Panc1 (cell line): ENCODE measurements at regions not wholly inside any gene's neighbourhood (a gene's known extent, or its start where the extent isn't known, plus 50 kb on each side); places are given as distances from the start of the nearest gene placed in this dataset.

Experiments used
- ATAC-seq: fragments of 200-7000 bp; cut with Tn5 transposase; 2 replicates; pipeline ENCODE4 v1.9.1; 2020; ENCODE audit warnings: mild to moderate bottlenecking, moderate library complexity
- BruUV-seq: library from RNA; stranded (reverse); fragments of 400-500 nt; replicated peaks from 2 replicates; lab custom pipeline; 2021; lab: Mats Ljungman, UMichigan
- CTCF ChIA-PET: fragments of 300-600 bp; sonication (Branson Sonifier 250); formaldehyde crosslinking; loops from one replicate; lab custom pipeline; 2022; ENCODE audit warnings: antibody characterized with exemption; lab: Charles Lee
- POLR2A ChIA-PET: fragments of 300-600 bp; sonication (Branson Sonifier 250); formaldehyde crosslinking; loops from one replicate; lab custom pipeline; 2022; ENCODE audit warnings: antibody characterized with exemption; lab: Charles Lee
- DNase-seq: peaks from one replicate; pipeline ENCODE4 v3.0.0-alpha.2; 2010; ENCODE audit warnings: low read depth, low spot score
- H3K27ac ChIP-seq: 2 replicates; pipeline ENCODE4 v1.5.1; 2011; ENCODE audit warnings: mild to moderate bottlenecking, low read length, inconsistent platforms
- H3K27me3 ChIP-seq: fragments of 200-500 bp; sonication (Bioruptor generic); 2 replicates; pipeline ENCODE4 v1.6.0; 2014; ENCODE audit warnings: low read length, inconsistent platforms; ENCODE audit not compliant: control insufficient read depth, insufficient read depth
- H3K36me3 ChIP-seq: fragments of 200-500 bp; sonication (Bioruptor generic); 2 replicates; pipeline ENCODE4 v1.5.1; 2014; ENCODE audit warnings: inconsistent platforms, mild to moderate bottlenecking, low read length, moderate library complexity; ENCODE audit not compliant: control insufficient read depth, insufficient read depth
- H3K4me1 ChIP-seq: 2 replicates; pipeline ENCODE4 v1.5.1; 2011; ENCODE audit warnings: inconsistent platforms, mild to moderate bottlenecking, low read length, moderate library complexity; ENCODE audit not compliant: control insufficient read depth, insufficient read depth
- H3K4me3 ChIP-seq, 2 experiments: 2 replicates each; pipeline ENCODE4 v1.5.1; 2011 to 2012; ENCODE audit warnings: low read depth in 2 of 2, low read length in 2 of 2, mild to moderate bottlenecking in 2 of 2, inconsistent platforms in 1 of 2, moderate library complexity in 1 of 2
- H3K9me3 ChIP-seq: fragments of 200-500 bp; sonication (Bioruptor generic); 2 replicates; pipeline ENCODE4 v1.5.1; 2014; ENCODE audit warnings: low read depth, mild to moderate bottlenecking, inconsistent platforms, low read length, moderate library complexity; ENCODE audit not compliant: control insufficient read depth, insufficient read depth
- POLR2AphosphoS5 ChIP-seq: IDR thresholded peaks from 2 replicates; pipeline ENCODE4 v1.6.1; 2012; ENCODE audit warnings: mild to moderate bottlenecking, low read depth, low read length, moderate library complexity
- SIN3A ChIP-seq: IDR thresholded peaks from 2 replicates; pipeline ENCODE4 v1.6.1; 2012; ENCODE audit warnings: low read depth, mild to moderate bottlenecking, low read length, moderate library complexity, borderline replicate concordance; ENCODE audit not compliant: insufficient read depth
- TCF7L2 ChIP-seq: IDR thresholded peaks from 2 replicates; pipeline ENCODE4 v1.6.1; 2011; ENCODE audit warnings: mild to moderate bottlenecking, low read depth, low read length, inconsistent platforms
- in situ Hi-C: cut with HindIII; loops from 2 replicates; pipeline ENCODE4 v1.10.0; 2016; ENCODE audit warnings: low sequenced_read_pairs, low pct_unique_long_range_greater_than_20kb
- intact Hi-C: fragments of 100-400 bp; cut with micrococcal nuclease; formaldehyde crosslinking; loops from one replicate; pipeline ENCODE4 v1.10.0; 2022; ENCODE audit not compliant: unreplicated experiment
- TF ChIP-seq, protein P1 (sequence below), 2 experiments: IDR thresholded peaks; 2 replicates each; pipeline ENCODE4 v1.6.1; 2011 to 2012; ENCODE audit warnings: low read depth in 2 of 2, control low read depth in 1 of 2, low read length in 1 of 2, mild to moderate bottlenecking in 1 of 2, moderate library complexity in 1 of 2; ENCODE audit not compliant: insufficient read depth in 1 of 2
- TF ChIP-seq, protein P2 (sequence below): fragments of 450-650 bp; IDR thresholded peaks from 2 replicates; pipeline ENCODE4 v1.5.1; 2017; ENCODE audit warnings: mild to moderate bottlenecking

DNA sequence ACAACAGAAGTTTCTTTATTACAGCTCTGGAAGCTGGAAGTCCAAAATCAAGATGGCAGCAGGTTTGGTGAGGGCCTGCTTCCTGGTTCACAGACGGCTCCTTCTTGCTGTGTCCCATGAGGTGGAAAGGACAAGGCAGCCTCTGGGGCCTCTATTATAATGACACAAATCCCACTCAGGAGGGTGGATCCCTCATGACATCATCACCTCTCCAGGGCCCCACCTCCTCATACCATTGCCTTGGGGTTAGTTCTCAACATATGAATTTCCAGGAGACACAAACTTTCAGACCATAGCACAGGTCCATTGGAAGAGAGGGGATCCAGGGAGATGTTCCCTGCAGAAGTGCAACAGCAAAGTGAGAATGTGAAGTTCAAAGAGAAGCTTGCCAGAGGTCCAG is 202.8 kb downstream of the TFCP2L1 start:
- H3K36me3 ChIP-seq, result no peaks in the 10 kb centered on the region
- in situ Hi-C loops (no loop called here), intact Hi-C loops (no loop called here)
- H3K4me1 ChIP-seq, result no peaks in the 10 kb centered on the region
- ATAC-seq (no peak), DNase-seq (no peak)
- H3K9me3 ChIP-seq, result no peaks in the 10 kb centered on the region
- BruUV-seq, result no TSS peak
- ChIA-PET POLR2A (no interaction called here), CTCF (interaction anchor here (0.7 kb wide), 1 partner anchor 93 kb away, joined by 6 read pairs; no protein-coding TSS in a partner anchor)
- H3K4me3 ChIP-seq, result no peak overlapping the region
- H3K27me3 ChIP-seq, result no peaks in the 10 kb centered on the region
- TF ChIP-seq TCF7L2 (no peak), POLR2AphosphoS5 (no peak), SIN3A (no peak)
- TF ChIP-seq, protein P1, sequence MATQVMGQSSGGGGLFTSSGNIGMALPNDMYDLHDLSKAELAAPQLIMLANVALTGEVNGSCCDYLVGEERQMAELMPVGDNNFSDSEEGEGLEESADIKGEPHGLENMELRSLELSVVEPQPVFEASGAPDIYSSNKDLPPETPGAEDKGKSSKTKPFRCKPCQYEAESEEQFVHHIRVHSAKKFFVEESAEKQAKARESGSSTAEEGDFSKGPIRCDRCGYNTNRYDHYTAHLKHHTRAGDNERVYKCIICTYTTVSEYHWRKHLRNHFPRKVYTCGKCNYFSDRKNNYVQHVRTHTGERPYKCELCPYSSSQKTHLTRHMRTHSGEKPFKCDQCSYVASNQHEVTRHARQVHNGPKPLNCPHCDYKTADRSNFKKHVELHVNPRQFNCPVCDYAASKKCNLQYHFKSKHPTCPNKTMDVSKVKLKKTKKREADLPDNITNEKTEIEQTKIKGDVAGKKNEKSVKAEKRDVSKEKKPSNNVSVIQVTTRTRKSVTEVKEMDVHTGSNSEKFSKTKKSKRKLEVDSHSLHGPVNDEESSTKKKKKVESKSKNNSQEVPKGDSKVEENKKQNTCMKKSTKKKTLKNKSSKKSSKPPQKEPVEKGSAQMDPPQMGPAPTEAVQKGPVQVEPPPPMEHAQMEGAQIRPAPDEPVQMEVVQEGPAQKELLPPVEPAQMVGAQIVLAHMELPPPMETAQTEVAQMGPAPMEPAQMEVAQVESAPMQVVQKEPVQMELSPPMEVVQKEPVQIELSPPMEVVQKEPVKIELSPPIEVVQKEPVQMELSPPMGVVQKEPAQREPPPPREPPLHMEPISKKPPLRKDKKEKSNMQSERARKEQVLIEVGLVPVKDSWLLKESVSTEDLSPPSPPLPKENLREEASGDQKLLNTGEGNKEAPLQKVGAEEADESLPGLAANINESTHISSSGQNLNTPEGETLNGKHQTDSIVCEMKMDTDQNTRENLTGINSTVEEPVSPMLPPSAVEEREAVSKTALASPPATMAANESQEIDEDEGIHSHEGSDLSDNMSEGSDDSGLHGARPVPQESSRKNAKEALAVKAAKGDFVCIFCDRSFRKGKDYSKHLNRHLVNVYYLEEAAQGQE (IDR thresholded peaks at IDR 0.05; ENCODE audit: insufficient read depth in 1 of 2, low read depth in 2 of 2, low read length in 1 of 2), result no peak
- TF ChIP-seq, protein P2, sequence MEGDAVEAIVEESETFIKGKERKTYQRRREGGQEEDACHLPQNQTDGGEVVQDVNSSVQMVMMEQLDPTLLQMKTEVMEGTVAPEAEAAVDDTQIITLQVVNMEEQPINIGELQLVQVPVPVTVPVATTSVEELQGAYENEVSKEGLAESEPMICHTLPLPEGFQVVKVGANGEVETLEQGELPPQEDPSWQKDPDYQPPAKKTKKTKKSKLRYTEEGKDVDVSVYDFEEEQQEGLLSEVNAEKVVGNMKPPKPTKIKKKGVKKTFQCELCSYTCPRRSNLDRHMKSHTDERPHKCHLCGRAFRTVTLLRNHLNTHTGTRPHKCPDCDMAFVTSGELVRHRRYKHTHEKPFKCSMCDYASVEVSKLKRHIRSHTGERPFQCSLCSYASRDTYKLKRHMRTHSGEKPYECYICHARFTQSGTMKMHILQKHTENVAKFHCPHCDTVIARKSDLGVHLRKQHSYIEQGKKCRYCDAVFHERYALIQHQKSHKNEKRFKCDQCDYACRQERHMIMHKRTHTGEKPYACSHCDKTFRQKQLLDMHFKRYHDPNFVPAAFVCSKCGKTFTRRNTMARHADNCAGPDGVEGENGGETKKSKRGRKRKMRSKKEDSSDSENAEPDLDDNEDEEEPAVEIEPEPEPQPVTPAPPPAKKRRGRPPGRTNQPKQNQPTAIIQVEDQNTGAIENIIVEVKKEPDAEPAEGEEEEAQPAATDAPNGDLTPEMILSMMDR, result no peak
- H3K27ac ChIP-seq, result no peak overlapping the region

- no peak overlapping the region for H3K27ac ChIP-seq
- no TSS peak for BruUV-seq
- DNase-seq (no peak), ATAC-seq (no peak)
- intact Hi-C loops (no loop called here), in situ Hi-C loops (no loop called here)
- no peaks in the 10 kb centered on the region for H3K36me3 ChIP-seq
- H3K4me3 ChIP-seq, result no peak overlapping the region
- ChIA-PET CTCF (interaction anchor here (0.6 to 2.1 kb wide), 11 partner anchors 9 to 1621 kb away, joined by 3 to 10 read pairs (median 4); no protein-coding TSS in a partner anchor), POLR2A (no interaction called here)
- TF ChIP-seq SIN3A, result no peak
- TF ChIP-seq TCF7L2, result no peak
- TF ChIP-seq POLR2AphosphoS5, result no peak
- TF ChIP-seq, protein P1 (IDR thresholded peaks at IDR 0.05; ENCODE audit: insufficient read depth in 1 of 2, low read depth in 2 of 2, low read length in 1 of 2), result no peak
- TF ChIP-seq, protein P2, result no peak
- no peaks in the 10 kb centered on the region for H3K27me3 ChIP-seq
- no peaks in the 10 kb centered on the region for H3K4me1 ChIP-seq
- no peaks in the 10 kb centered on the region for H3K9me3 ChIP-seq
Measured at GRCh38 chr2:121084130-121084680, 200.8 kb downstream of the TFCP2L1 start.
